GM12873 (cell line): ENCODE measurements at regions not wholly inside any gene's neighbourhood (a gene's known extent, or its start where the extent isn't known, plus 50 kb on each side); places are given as distances from the start of the nearest gene placed in this dataset.

Experiments
- TF ChIP-seq, protein P1 (sequence below): IDR thresholded peaks from 2 replicates; pipeline ENCODE4 v1.5.1; 2012; ENCODE audit warnings: low read depth, mild to moderate bottlenecking, moderate library complexity, low read length, control low read depth; ENCODE audit not compliant: insufficient read depth; ENCODE audit errors: missing control alignments

DNA sequence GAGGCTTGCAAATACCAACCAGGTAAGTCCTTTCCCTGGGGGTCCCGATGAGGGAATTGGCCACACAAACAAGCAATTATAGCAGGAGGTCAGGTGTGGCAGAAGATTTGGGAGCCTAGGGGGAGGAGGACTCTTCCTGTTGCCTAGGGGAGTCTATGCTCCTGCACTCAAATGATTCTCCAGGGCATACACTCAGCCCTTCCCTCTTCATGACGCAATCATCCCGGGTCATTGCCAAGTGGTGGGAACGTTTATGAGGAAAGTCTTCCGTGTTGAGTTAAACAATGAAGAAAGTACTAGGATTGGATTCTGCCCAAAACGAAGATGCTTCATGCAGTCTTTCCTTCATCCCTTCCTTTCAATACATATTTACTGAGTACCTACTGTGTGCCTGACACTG, 186.5 kb upstream of the TSHZ2 start:
- TF ChIP-seq, protein P1, sequence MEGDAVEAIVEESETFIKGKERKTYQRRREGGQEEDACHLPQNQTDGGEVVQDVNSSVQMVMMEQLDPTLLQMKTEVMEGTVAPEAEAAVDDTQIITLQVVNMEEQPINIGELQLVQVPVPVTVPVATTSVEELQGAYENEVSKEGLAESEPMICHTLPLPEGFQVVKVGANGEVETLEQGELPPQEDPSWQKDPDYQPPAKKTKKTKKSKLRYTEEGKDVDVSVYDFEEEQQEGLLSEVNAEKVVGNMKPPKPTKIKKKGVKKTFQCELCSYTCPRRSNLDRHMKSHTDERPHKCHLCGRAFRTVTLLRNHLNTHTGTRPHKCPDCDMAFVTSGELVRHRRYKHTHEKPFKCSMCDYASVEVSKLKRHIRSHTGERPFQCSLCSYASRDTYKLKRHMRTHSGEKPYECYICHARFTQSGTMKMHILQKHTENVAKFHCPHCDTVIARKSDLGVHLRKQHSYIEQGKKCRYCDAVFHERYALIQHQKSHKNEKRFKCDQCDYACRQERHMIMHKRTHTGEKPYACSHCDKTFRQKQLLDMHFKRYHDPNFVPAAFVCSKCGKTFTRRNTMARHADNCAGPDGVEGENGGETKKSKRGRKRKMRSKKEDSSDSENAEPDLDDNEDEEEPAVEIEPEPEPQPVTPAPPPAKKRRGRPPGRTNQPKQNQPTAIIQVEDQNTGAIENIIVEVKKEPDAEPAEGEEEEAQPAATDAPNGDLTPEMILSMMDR, result no peak

DNA sequence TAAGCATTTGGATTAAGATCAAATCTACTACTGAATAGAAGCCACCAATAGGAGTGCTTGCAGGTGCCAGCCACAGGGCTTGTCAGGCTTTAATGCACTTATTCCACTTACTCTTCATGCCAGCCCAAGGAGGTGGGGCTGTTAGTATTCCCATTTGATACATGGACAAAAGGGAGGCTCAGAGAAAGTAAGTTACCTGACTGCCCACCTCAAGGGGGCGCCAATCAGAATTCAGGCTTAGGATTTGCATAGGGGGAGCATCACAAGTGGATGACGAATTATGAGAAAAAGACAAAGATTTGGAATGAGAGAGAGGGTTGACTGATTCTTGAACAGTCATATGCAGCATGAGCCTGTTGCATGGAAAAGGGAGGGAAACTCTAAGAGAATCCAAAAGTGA, 188.4 kb upstream of the TSHZ2 start:
- TF ChIP-seq, protein P1, result peak; percentile 40

DNA sequence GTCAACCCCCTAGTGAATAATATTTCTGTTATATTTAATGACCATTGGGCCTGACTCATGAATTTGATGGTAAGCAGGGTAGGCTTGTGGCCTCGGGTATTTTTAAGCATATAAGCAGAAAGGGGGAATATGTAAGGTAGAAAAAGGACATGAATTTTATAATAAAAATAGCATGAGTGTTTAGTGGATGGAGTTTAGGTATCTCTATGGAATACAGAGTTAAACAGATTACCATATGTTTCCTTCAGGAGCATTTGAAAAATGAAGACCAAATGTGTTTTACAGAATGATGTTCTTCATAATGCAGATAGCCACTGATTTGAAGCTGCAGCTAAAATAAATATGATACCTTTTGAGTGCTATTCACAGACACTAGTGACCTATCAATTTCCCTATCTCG, 191.7 kb upstream of the TSHZ2 start:
- TF ChIP-seq, protein P1, result no peak

DNA sequence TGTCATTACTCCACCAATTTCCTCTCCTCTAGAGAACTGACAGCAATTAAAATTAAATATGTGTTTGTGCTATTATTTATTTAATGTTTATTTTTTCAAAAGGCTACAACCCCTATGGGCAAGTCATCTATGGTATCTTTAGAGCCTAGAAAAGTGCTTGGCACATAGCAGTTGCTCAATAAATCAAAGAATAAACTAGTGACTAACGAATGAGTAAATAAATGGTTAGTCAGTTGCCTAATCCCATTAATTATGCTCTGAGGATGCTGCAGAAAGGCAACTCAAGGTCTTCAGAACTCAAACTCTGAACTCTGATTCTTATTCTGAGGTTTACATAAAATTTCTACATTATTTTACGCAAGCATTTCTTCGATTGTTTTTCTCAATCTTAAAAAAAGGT, 193.0 kb upstream of the TSHZ2 start:
- TF ChIP-seq, protein P1, result no peak

DNA sequence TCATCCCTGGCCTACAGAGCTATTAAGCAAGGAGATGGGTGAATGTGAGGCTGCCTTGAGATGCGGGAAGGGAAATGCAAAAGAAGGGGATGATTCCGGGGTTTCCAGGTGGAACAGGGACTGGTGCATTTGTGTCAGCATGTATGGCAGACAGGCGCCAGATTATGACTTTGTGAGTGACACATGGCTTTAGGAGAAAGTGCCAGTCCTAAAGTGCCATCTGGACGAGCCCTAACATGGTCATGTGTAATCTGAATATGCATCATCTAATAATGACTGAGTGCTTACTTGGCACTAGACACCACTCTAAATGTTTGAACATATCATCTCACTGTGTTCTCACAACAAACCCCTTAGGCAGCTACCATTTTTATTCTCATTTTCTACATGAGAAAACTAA, 195.0 kb upstream of the TSHZ2 start:
- TF ChIP-seq, protein P1, result no peak

DNA sequence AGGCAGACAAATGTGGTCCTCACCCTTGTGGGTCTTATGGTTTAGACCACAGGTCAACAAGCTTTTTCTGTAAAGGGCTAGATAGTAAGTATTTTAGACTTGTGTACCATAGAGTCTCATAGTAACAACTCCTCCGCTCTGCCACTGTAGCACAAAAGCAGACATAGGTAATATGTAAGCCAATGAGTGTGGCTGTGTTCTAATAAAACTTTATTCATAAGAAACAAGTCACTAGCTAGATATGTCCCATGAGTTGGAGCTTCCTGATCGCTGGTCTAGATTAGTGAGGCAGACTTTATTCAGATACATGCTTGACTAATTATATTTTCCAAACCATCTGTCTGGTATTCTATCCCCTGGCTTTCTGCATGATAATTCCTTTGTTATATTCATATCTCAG, 196.4 kb upstream of the TSHZ2 start:
- TF ChIP-seq, protein P1, result no peak

DNA sequence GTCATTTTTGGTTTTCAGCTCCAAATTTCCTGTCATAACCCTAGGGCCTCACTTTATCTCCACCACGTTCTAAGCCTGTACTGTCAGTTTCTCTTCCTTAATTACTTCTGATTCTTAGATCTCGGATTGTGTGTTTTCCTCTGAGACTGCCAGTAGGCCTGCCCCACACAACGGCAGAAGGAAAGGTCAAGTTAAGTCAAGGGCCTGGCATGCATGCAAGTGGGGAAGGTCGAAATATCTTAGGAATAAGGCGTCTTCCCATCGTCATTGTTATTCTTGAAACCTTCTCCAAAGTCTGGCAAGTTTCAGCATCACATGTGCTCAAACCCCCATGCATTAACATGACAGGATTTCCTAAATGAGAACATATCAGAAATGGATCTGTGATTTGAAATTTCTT, 203.5 kb upstream of the TSHZ2 start:
- TF ChIP-seq, protein P1, result no peak
